Smooth muscle cell (in vitro differentiated cells): ENCODE measurements at regions not wholly inside any gene's neighbourhood (a gene's known extent, or its start where the extent isn't known, plus 50 kb on each side); places are given as distances from the start of the nearest gene placed in this dataset.

Source experiments
- DNase-seq: peaks from one replicate; lab custom pipeline; 2025; ENCODE audit not compliant: unreplicated experiment; lab: John Stamatoyannopoulos, UW
- H2AFZ ChIP-seq: fragments of 200-600 bp; sonication (generic); 2 replicates; pipeline ENCODE4 v1.6.0; 2016; ENCODE audit warnings: antibody characterized with exemption, low read depth, mild to moderate bottlenecking
- H3F3A ChIP-seq: fragments of 200-600 bp; sonication (generic); 2 replicates; pipeline ENCODE4 v1.6.0; 2017; ENCODE audit warnings: antibody characterized with exemption, low read depth
- H3K27ac ChIP-seq: fragments of 200-600 bp; sonication (generic); 2 replicates; pipeline ENCODE4 v1.5.1; 2016; ENCODE audit warnings: low read depth, mild to moderate bottlenecking
- H3K27me3 ChIP-seq: fragments of 200-600 bp; sonication (generic); 2 replicates; pipeline ENCODE4 v1.6.1; 2016; ENCODE audit warnings: low read depth, mild to moderate bottlenecking
- H3K36me3 ChIP-seq: fragments of 200-600 bp; sonication (generic); 2 replicates; pipeline ENCODE4 v1.5.1; 2016; ENCODE audit warnings: low read depth
- H3K4me1 ChIP-seq: fragments of 200-600 bp; sonication (generic); 2 replicates; pipeline ENCODE4 v1.5.1; 2016; ENCODE audit warnings: low read depth
- H3K4me2 ChIP-seq: fragments of 200-600 bp; sonication (generic); 2 replicates; pipeline ENCODE4 v1.6.0; 2016; ENCODE audit warnings: mild to moderate bottlenecking
- H3K4me3 ChIP-seq: fragments of 200-600 bp; sonication (generic); 2 replicates; pipeline ENCODE4 v1.5.1; 2016; ENCODE audit warnings: mild to moderate bottlenecking
- H3K79me2 ChIP-seq: fragments of 200-600 bp; sonication (generic); 2 replicates; pipeline ENCODE4 v1.6.0; 2016; ENCODE audit warnings: low read depth, mild to moderate bottlenecking
- H3K9ac ChIP-seq: fragments of 200-600 bp; sonication (generic); 2 replicates; pipeline ENCODE4 v1.6.0; 2016; ENCODE audit warnings: low read depth
- H3K9me3 ChIP-seq: fragments of 200-600 bp; sonication (generic); replicated peaks from 2 replicates; pipeline ENCODE4 v1.5.1; 2016; ENCODE audit warnings: low read depth
- H4K20me1 ChIP-seq: fragments of 200-600 bp; sonication (generic); 2 replicates; pipeline ENCODE4 v1.6.0; 2016; ENCODE audit warnings: low read depth
- CTCF ChIP-seq: fragments of 200-600 bp; sonication (generic); IDR thresholded peaks from 2 replicates; pipeline ENCODE4 v1.5.1; 2017; ENCODE audit warnings: borderline replicate concordance, mild to moderate bottlenecking, antibody characterized with exemption; ENCODE audit not compliant: insufficient read depth, poor library complexity, severe bottlenecking
- WGBS: methylation state at CpG from one replicate; pipeline ENCODE4 v1.1.7; 2016; ENCODE audit warnings: low lambda C conversion rate; 5-methylcytosine and 5-hydroxymethylcytosine counted together

GRCh38 chr2:40544072-40544471 is 92.2 kb upstream of the SLC8A1 start:
- H4K20me1 ChIP-seq: no peaks in the 10 kb centered on the region
- no peak overlapping the region for H3K4me3 ChIP-seq
- no peaks in the 10 kb centered on the region for H3K79me2 ChIP-seq
- H3K27ac ChIP-seq: no peak overlapping the region
- no peaks in the 10 kb centered on the region for H3K27me3 ChIP-seq
- H3K4me2 ChIP-seq: no peak overlapping the region
- H3K4me1 ChIP-seq: no peaks in the 10 kb centered on the region
- WGBS: 44% methylated on average over 3 of the region's 3 CpGs
- no peak overlapping the region for H3K9ac ChIP-seq
- no peak for TF ChIP-seq CTCF
- H3F3A ChIP-seq: no peaks in the 10 kb centered on the region
- DNase-seq: no peak
- no peak overlapping the region for H2AFZ ChIP-seq
- H3K9me3 ChIP-seq: no peaks in the 10 kb centered on the region
- H3K36me3 ChIP-seq: no peaks in the 10 kb centered on the region

- WGBS: 95% methylated on average over 4 of the region's 4 CpGs
- Histone ChIP-seq H3K9me3 (no peaks in the 10 kb centered on the region), H3F3A (no peaks in the 10 kb centered on the region), H3K4me2 (no peak overlapping the region), H3K27ac (no peak overlapping the region), H3K4me1 (no peaks in the 10 kb centered on the region), H3K27me3 (no peaks in the 10 kb centered on the region), H3K36me3 (no peaks in the 10 kb centered on the region), H4K20me1 (no peaks in the 10 kb centered on the region), H3K4me3 (no peak overlapping the region), H3K79me2 (no peaks in the 10 kb centered on the region), H2AFZ (no peak overlapping the region), H3K9ac (no peak overlapping the region)
- DNase-seq: no peak
- no peak for TF ChIP-seq CTCF
Measured at GRCh38 chr2:40545645-40546044, 93.8 kb upstream of the SLC8A1 start.

GRCh38 chr2:40546439-40547191 is 94.7 kb upstream of the SLC8A1 start:
- no peak overlapping the region for H3K9ac ChIP-seq
- H3K27me3 ChIP-seq: no peaks in the 10 kb centered on the region
- H3F3A ChIP-seq: no peaks in the 10 kb centered on the region
- no peak for TF ChIP-seq CTCF
- no peak overlapping the region for H2AFZ ChIP-seq
- H3K27ac ChIP-seq: no peak overlapping the region
- H3K9me3 ChIP-seq: no peaks in the 10 kb centered on the region
- H4K20me1 ChIP-seq: no peaks in the 10 kb centered on the region
- no peak overlapping the region for H3K4me2 ChIP-seq
- WGBS: 71% methylated on average over 8 of the region's 8 CpGs
- no peaks in the 10 kb centered on the region for H3K79me2 ChIP-seq
- H3K4me3 ChIP-seq: no peak overlapping the region
- DNase-seq: no peak
- H3K36me3 ChIP-seq: no peaks in the 10 kb centered on the region
- H3K4me1 ChIP-seq: no peaks in the 10 kb centered on the region

GRCh38 chr2:40548521-40548920 is 96.6 kb upstream of the SLC8A1 start:
- Histone ChIP-seq H3K9ac (no peak overlapping the region), H3K4me2 (no peak overlapping the region), H4K20me1 (no peaks in the 10 kb centered on the region), H3F3A (no peaks in the 10 kb centered on the region), H3K27ac (no peak overlapping the region), H3K27me3 (no peaks in the 10 kb centered on the region), H2AFZ (no peak overlapping the region), H3K79me2 (no peaks in the 10 kb centered on the region), H3K36me3 (no peaks in the 10 kb centered on the region), H3K4me1 (no peaks in the 10 kb centered on the region), H3K4me3 (no peak overlapping the region), H3K9me3 (no peaks in the 10 kb centered on the region)
- no peak for DNase-seq
- no peak for TF ChIP-seq CTCF
- 94% methylated on average over 1 of the region's 1 CpG for WGBS
